Activated naive CD4-positive, alpha-beta T cell treated with anti-CD3 and anti-CD28 coated beads, Interleukin-2, amount 50 U/mL, for 24 hours (primary cell): ENCODE measurements at regions not wholly inside any gene's neighbourhood (a gene's known extent, or its start where the extent isn't known, plus 50 kb on each side); places are given as distances from the start of the nearest gene placed in this dataset.
"Not testable (repeated sequence)": the region's sequence is repeated elsewhere in the genome, so short reads cannot be mapped to it uniquely, and the experiment has no call there.

Experiments
- H3K27ac Mint-ChIP-seq: one replicate; pipeline ENCODE4 v1.8.0; 2021; ENCODE audit warnings: mild to moderate bottlenecking, mixed read lengths
- H3K27me3 Mint-ChIP-seq: one replicate; pipeline ENCODE4 v1.8.0; 2021; ENCODE audit warnings: mixed read lengths
- H3K36me3 Mint-ChIP-seq: one replicate; pipeline ENCODE4 v1.8.0; 2021; ENCODE audit warnings: mixed read lengths
- H3K4me1 Mint-ChIP-seq: one replicate; pipeline ENCODE4 v1.8.0; 2021; ENCODE audit warnings: mixed read lengths
- H3K4me3 Mint-ChIP-seq: one replicate; pipeline ENCODE4 v1.8.0; 2021; ENCODE audit warnings: mild to moderate bottlenecking, mixed read lengths
- H3K9me3 Mint-ChIP-seq: one replicate; pipeline ENCODE4 v1.8.0; 2021; ENCODE audit warnings: mixed read lengths

GRCh38 chr9:24071091-24071490 is 245.1 kb upstream of the ELAVL2 start:
- H3K36me3 Mint-ChIP-seq: no peaks in the 10 kb centered on the region
- no peaks in the 10 kb centered on the region for H3K4me1 Mint-ChIP-seq
- H3K27ac Mint-ChIP-seq: no peak overlapping the region
- H3K9me3 Mint-ChIP-seq: peaks cover 5% of the 10 kb centered on the region
- no peak overlapping the region for H3K4me3 Mint-ChIP-seq
- H3K27me3 Mint-ChIP-seq: no peaks in the 10 kb centered on the region

GRCh38 chr9:24067107-24067506 is 241.1 kb upstream of the ELAVL2 start:
- peak overlapping the region; percentile 19 for H3K27ac Mint-ChIP-seq
- H3K36me3 Mint-ChIP-seq, H3K4me3 Mint-ChIP-seq, H3K4me1 Mint-ChIP-seq, H3K9me3 Mint-ChIP-seq, H3K27me3 Mint-ChIP-seq: not testable (repeated sequence)

GRCh38 chr9:24059651-24060050 is 233.6 kb upstream of the ELAVL2 start:
- no peak overlapping the region for H3K4me3 Mint-ChIP-seq
- H3K9me3 Mint-ChIP-seq: peaks cover 8% of the 10 kb centered on the region
- H3K27me3 Mint-ChIP-seq: no peaks in the 10 kb centered on the region
- no peak overlapping the region for H3K27ac Mint-ChIP-seq
- no peaks in the 10 kb centered on the region for H3K36me3 Mint-ChIP-seq
- H3K4me1 Mint-ChIP-seq: no peaks in the 10 kb centered on the region

- Mint-ChIP-seq H3K9me3 (peaks cover 18% of the 10 kb centered on the region), H3K27ac (no peak overlapping the region), H3K36me3 (no peaks in the 10 kb centered on the region), H3K4me3 (no peak overlapping the region), H3K4me1 (no peaks in the 10 kb centered on the region), H3K27me3 (no peaks in the 10 kb centered on the region)
Observed at GRCh38 chr9:24051587-24051986, 225.5 kb upstream of the ELAVL2 start.

GRCh38 chr9:24050239-24050638 is 224.2 kb upstream of the ELAVL2 start:
- H3K36me3 Mint-ChIP-seq, H3K4me1 Mint-ChIP-seq, H3K27me3 Mint-ChIP-seq, H3K4me3 Mint-ChIP-seq, H3K27ac Mint-ChIP-seq: not testable (repeated sequence)
- H3K9me3 Mint-ChIP-seq: peaks cover 24% of the 10 kb centered on the region

GRCh38 chr9:24045150-24045549 is 219.1 kb upstream of the ELAVL2 start:
- H3K4me3 Mint-ChIP-seq: no peak overlapping the region
- no peaks in the 10 kb centered on the region for H3K4me1 Mint-ChIP-seq
- no peak overlapping the region for H3K27ac Mint-ChIP-seq
- no peaks in the 10 kb centered on the region for H3K27me3 Mint-ChIP-seq
- H3K9me3 Mint-ChIP-seq: peaks cover 24% of the 10 kb centered on the region
- no peaks in the 10 kb centered on the region for H3K36me3 Mint-ChIP-seq

- Mint-ChIP-seq H3K36me3 (no peaks in the 10 kb centered on the region), H3K27ac (no peak overlapping the region), H3K4me3 (no peak overlapping the region), H3K4me1 (no peaks in the 10 kb centered on the region), H3K9me3 (peaks cover 20% of the 10 kb centered on the region), H3K27me3 (no peaks in the 10 kb centered on the region)
Observed at GRCh38 chr9:24044576-24044975, 218.5 kb upstream of the ELAVL2 start.

- Mint-ChIP-seq H3K4me3 (no peak overlapping the region), H3K4me1 (no peaks in the 10 kb centered on the region), H3K36me3 (no peaks in the 10 kb centered on the region), H3K27me3 (no peaks in the 10 kb centered on the region), H3K9me3 (peaks cover 3% of the 10 kb centered on the region), H3K27ac (no peak overlapping the region)
Observed at GRCh38 chr9:24041160-24041690, 215.2 kb upstream of the ELAVL2 start.

GRCh38 chr9:24036459-24036858 is 210.4 kb upstream of the ELAVL2 start:
- Mint-ChIP-seq H3K9me3 (no peaks in the 10 kb centered on the region), H3K27me3 (no peaks in the 10 kb centered on the region), H3K27ac (no peak overlapping the region), H3K4me1 (no peaks in the 10 kb centered on the region), H3K4me3 (no peak overlapping the region), H3K36me3 (no peaks in the 10 kb centered on the region)

GRCh38 chr9:24035816-24036215 is 209.8 kb upstream of the ELAVL2 start:
- no peaks in the 10 kb centered on the region for H3K4me1 Mint-ChIP-seq
- H3K9me3 Mint-ChIP-seq: no peaks in the 10 kb centered on the region
- H3K27me3 Mint-ChIP-seq: no peaks in the 10 kb centered on the region
- H3K36me3 Mint-ChIP-seq: no peaks in the 10 kb centered on the region
- no peak overlapping the region for H3K27ac Mint-ChIP-seq
- H3K4me3 Mint-ChIP-seq: no peak overlapping the region

- Mint-ChIP-seq H3K4me1 (no peaks in the 10 kb centered on the region), H3K9me3 (peaks cover 13% of the 10 kb centered on the region), H3K36me3 (no peaks in the 10 kb centered on the region), H3K27me3 (no peaks in the 10 kb centered on the region), H3K4me3 (no peak overlapping the region), H3K27ac (no peak overlapping the region)
Observed at GRCh38 chr9:24011881-24012280, 185.8 kb upstream of the ELAVL2 start.

GRCh38 chr9:24011009-24011717 is 185.1 kb upstream of the ELAVL2 start:
- Mint-ChIP-seq H3K9me3 (peaks cover 13% of the 10 kb centered on the region), H3K36me3 (no peaks in the 10 kb centered on the region), H3K27ac (no peak overlapping the region), H3K4me3 (no peak overlapping the region), H3K4me1 (no peaks in the 10 kb centered on the region), H3K27me3 (no peaks in the 10 kb centered on the region)

GRCh38 chr9:24009322-24009721 is 183.3 kb upstream of the ELAVL2 start:
- H3K9me3 Mint-ChIP-seq: peaks cover 9% of the 10 kb centered on the region
- no peak overlapping the region for H3K4me3 Mint-ChIP-seq
- no peak overlapping the region for H3K27ac Mint-ChIP-seq
- H3K27me3 Mint-ChIP-seq: no peaks in the 10 kb centered on the region
- H3K36me3 Mint-ChIP-seq: no peaks in the 10 kb centered on the region
- H3K4me1 Mint-ChIP-seq: no peaks in the 10 kb centered on the region

GRCh38 chr9:24007185-24007584 is 181.1 kb upstream of the ELAVL2 start:
- H3K4me1 Mint-ChIP-seq: no peaks in the 10 kb centered on the region
- H3K4me3 Mint-ChIP-seq: no peak overlapping the region
- H3K9me3 Mint-ChIP-seq: no peaks in the 10 kb centered on the region
- no peak overlapping the region for H3K27ac Mint-ChIP-seq
- H3K36me3 Mint-ChIP-seq: no peaks in the 10 kb centered on the region
- H3K27me3 Mint-ChIP-seq: no peaks in the 10 kb centered on the region

GRCh38 chr9:23991874-23992273 is 165.8 kb upstream of the ELAVL2 start:
- not testable (repeated sequence) for H3K4me1 Mint-ChIP-seq, H3K27me3 Mint-ChIP-seq, H3K4me3 Mint-ChIP-seq, H3K36me3 Mint-ChIP-seq, H3K27ac Mint-ChIP-seq, H3K9me3 Mint-ChIP-seq

GRCh38 chr9:23979491-23979890 is 153.5 kb upstream of the ELAVL2 start:
- Mint-ChIP-seq H3K36me3 (no peaks in the 10 kb centered on the region), H3K27me3 (no peaks in the 10 kb centered on the region), H3K27ac (no peak overlapping the region), H3K9me3 (peaks cover 13% of the 10 kb centered on the region), H3K4me3 (no peak overlapping the region), H3K4me1 (no peaks in the 10 kb centered on the region)

GRCh38 chr9:23962101-23962500 is 136.1 kb upstream of the ELAVL2 start:
- H3K4me1 Mint-ChIP-seq: no peaks in the 10 kb centered on the region
- no peak overlapping the region for H3K27ac Mint-ChIP-seq
- no peaks in the 10 kb centered on the region for H3K36me3 Mint-ChIP-seq
- no peaks in the 10 kb centered on the region for H3K27me3 Mint-ChIP-seq
- H3K4me3 Mint-ChIP-seq: no peak overlapping the region
- H3K9me3 Mint-ChIP-seq: peaks cover 15% of the 10 kb centered on the region
